ENCODE measurements at regions not wholly inside any gene's neighbourhood (a gene's known extent, or its start where the extent isn't known, plus 50 kb on each side); places are given as distances from the start of the nearest gene placed in this dataset.

GRCh38 chr2:20125616-20126015 lies 74.2 kb upstream of the LAPTM4A start:
- intact Hi-C loops (cut with DNase I) = no loop called here
- H3K4me3 ChIP-seq = no peak overlapping the region
- H3K27me3 ChIP-seq (ENCODE audit: insufficient read depth in 3 of 3, low read length in 2 of 3) = peaks cover 0 to 2% (median 0%) of the 10 kb centered on the region in 3 donors
- no peaks in the 10 kb centered on the region for H3K9me3 ChIP-seq
- 79 to 95% (median 80%) methylated on average over 3 of the region's 3 CpGs for WGBS, 3 donors
- H3K36me3 ChIP-seq (ENCODE audit: insufficient read depth in 1 of 2, low read depth in 1 of 2) = no peaks in the 10 kb centered on the region
- no peak for TF ChIP-seq CTCF (IDR thresholded peaks at IDR 0.05)
- DNase-seq (no peak), ATAC-seq (no peak)
- no peaks in the 10 kb centered on the region for H3K4me1 ChIP-seq
- no peak overlapping the region for H3K27ac ChIP-seq

- Histone ChIP-seq H3K27ac (no peak overlapping the region), H3K4me3 (no peak overlapping the region), H3K27me3 (ENCODE audit: insufficient read depth in 3 of 3, low read length in 2 of 3) (peaks cover 0 to 2% (median 0%) of the 10 kb centered on the region in 3 donors), H3K36me3 (ENCODE audit: insufficient read depth in 1 of 2, low read depth in 1 of 2) (no peaks in the 10 kb centered on the region), H3K9me3 (no peaks in the 10 kb centered on the region), H3K4me1 (no peaks in the 10 kb centered on the region)
- intact Hi-C loops (cut with DNase I) = no loop called here
- DNase-seq = no peak
- no peak for ATAC-seq
- no peak for TF ChIP-seq CTCF (IDR thresholded peaks at IDR 0.05)
- 69 to 77% (median 76%) methylated on average over 6 of the region's 6 CpGs for WGBS, 3 donors
Measured at GRCh38 chr2:20125164-20125563, 73.7 kb upstream of the LAPTM4A start.

GRCh38 chr2:20123871-20124594 lies 72.6 kb upstream of the LAPTM4A start:
- DNase-seq (no peak), ATAC-seq (no peak)
- H3K4me3 ChIP-seq = no peak overlapping the region
- H3K27me3 ChIP-seq (ENCODE audit: insufficient read depth in 3 of 3, low read length in 2 of 3) = peaks cover 0 to under 1% (median 0%) of the 10 kb centered on the region in 3 donors
- H3K9me3 ChIP-seq = no peaks in the 10 kb centered on the region
- no peak for TF ChIP-seq CTCF (IDR thresholded peaks at IDR 0.05)
- intact Hi-C loops (cut with DNase I) = no loop called here
- no peak overlapping the region for H3K27ac ChIP-seq
- no peaks in the 10 kb centered on the region for H3K4me1 ChIP-seq
- no peaks in the 10 kb centered on the region for H3K36me3 ChIP-seq (ENCODE audit: insufficient read depth in 1 of 2, low read depth in 1 of 2)
- WGBS, 3 donors = 89 to 93% (median 91%) methylated on average over 4 of the region's 4 CpGs

GRCh38 chr2:20122864-20123263 lies 71.4 kb upstream of the LAPTM4A start:
- intact Hi-C loops (cut with DNase I) = no loop called here
- ATAC-seq (no peak), DNase-seq (no peak)
- Histone ChIP-seq H3K9me3 (no peaks in the 10 kb centered on the region), H3K4me3 (no peak overlapping the region), H3K4me1 (no peaks in the 10 kb centered on the region), H3K36me3 (ENCODE audit: insufficient read depth in 1 of 2, low read depth in 1 of 2) (no peaks in the 10 kb centered on the region), H3K27ac (no peak overlapping the region), H3K27me3 (ENCODE audit: insufficient read depth in 3 of 3, low read length in 2 of 3) (no peaks in the 10 kb centered on the region)
- WGBS, 3 donors = 91 to 92% (median 91%) methylated on average over 5 of the region's 5 CpGs
- no peak for TF ChIP-seq CTCF (IDR thresholded peaks at IDR 0.05)
